Chondrocyte (in vitro differentiated cells): ENCODE measurements at regions not wholly inside any gene's neighbourhood (a gene's known extent, or its start where the extent isn't known, plus 50 kb on each side); places are given as distances from the start of the nearest gene placed in this dataset.

ENCODE experiments used
- DNase-seq: peaks from one replicate; pipeline ENCODE4 v3.0.0; 2021; ENCODE audit warnings: mixed read lengths, low spot score
- H3K27ac Mint-ChIP-seq: one replicate; pipeline ENCODE4 v1.8.0; 2021; ENCODE audit warnings: mild to moderate bottlenecking, moderate library complexity, mixed read lengths; ENCODE audit not compliant: unreplicated experiment
- H3K27me3 Mint-ChIP-seq: 2 replicates; pipeline ENCODE4 v1.8.0; 2021; ENCODE audit warnings: low read depth, mixed read lengths
- H3K36me3 Mint-ChIP-seq: 2 replicates; pipeline ENCODE4 v1.8.0; 2021; ENCODE audit warnings: low read depth, mixed read lengths
- H3K4me1 Mint-ChIP-seq: 2 replicates; pipeline ENCODE4 v1.8.0; 2021; ENCODE audit warnings: low read depth, mild to moderate bottlenecking, mixed read lengths
- H3K4me3 Mint-ChIP-seq: one replicate; pipeline ENCODE4 v1.8.0; 2021; ENCODE audit warnings: mild to moderate bottlenecking, moderate library complexity, mixed read lengths; ENCODE audit not compliant: unreplicated experiment
- H3K9me3 Mint-ChIP-seq: 2 replicates; pipeline ENCODE4 v1.8.0; 2021; ENCODE audit warnings: low read depth, mixed read lengths
- TF ChIP-seq, protein P1 (sequence below): fragments of 200-600 bp; sonication (generic); IDR thresholded peaks from 2 replicates; pipeline ENCODE4 v1.5.0; 2021; ENCODE audit warnings: antibody characterized with exemption, mild to moderate bottlenecking, moderate library complexity

DNA sequence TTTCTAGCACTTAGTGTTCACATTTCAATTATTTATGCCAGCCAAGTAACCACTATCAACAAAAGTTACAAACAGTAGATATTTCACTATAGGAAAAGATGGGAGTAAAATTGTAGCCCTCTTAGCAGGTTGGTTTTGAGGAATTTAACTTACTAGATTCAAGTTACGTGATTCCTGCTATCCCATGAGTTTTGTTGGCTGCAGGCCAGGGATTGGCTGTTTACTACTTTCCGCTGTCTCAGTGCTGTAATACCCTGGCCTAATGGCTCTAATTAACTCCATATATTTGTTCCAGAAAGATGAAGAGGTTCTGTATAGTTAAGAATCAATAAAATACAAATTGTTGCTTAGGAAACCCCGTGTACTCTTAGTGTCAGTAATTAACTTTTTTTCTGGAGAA is 55.5 kb upstream of the MAGED1 start:
- peaks cover 2% of the 10 kb centered on the region for H3K36me3 Mint-ChIP-seq
- no peak overlapping the region for H3K27ac Mint-ChIP-seq
- DNase-seq = no peak
- no peaks in the 10 kb centered on the region for H3K27me3 Mint-ChIP-seq
- H3K4me3 Mint-ChIP-seq = no peak overlapping the region
- no peaks in the 10 kb centered on the region for H3K9me3 Mint-ChIP-seq
- H3K4me1 Mint-ChIP-seq = peaks cover 3% of the 10 kb centered on the region
- TF ChIP-seq, protein P1, sequence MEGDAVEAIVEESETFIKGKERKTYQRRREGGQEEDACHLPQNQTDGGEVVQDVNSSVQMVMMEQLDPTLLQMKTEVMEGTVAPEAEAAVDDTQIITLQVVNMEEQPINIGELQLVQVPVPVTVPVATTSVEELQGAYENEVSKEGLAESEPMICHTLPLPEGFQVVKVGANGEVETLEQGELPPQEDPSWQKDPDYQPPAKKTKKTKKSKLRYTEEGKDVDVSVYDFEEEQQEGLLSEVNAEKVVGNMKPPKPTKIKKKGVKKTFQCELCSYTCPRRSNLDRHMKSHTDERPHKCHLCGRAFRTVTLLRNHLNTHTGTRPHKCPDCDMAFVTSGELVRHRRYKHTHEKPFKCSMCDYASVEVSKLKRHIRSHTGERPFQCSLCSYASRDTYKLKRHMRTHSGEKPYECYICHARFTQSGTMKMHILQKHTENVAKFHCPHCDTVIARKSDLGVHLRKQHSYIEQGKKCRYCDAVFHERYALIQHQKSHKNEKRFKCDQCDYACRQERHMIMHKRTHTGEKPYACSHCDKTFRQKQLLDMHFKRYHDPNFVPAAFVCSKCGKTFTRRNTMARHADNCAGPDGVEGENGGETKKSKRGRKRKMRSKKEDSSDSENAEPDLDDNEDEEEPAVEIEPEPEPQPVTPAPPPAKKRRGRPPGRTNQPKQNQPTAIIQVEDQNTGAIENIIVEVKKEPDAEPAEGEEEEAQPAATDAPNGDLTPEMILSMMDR = no peak
